Erythroblast (primary cell): ENCODE measurements at regions not wholly inside any gene's neighbourhood (a gene's known extent, or its start where the extent isn't known, plus 50 kb on each side); places are given as distances from the start of the nearest gene placed in this dataset.

ENCODE experiments used
- GATA1 ChIP-seq: IDR thresholded peaks from 2 replicates; pipeline ENCODE4 v1.6.1; 2011; ENCODE audit warnings: low read depth, mild to moderate bottlenecking, control low read depth, low read length, moderate library complexity
- POLR2A ChIP-seq: IDR thresholded peaks from 2 replicates; pipeline ENCODE4 v1.6.1; 2011; ENCODE audit warnings: mild to moderate bottlenecking, low read length

- no peak for TF ChIP-seq POLR2A
- TF ChIP-seq GATA1, result no peak
These were observed 354.2 kb upstream of the ADAMTS16 start for GRCh38 chr5:4785971-4786370.
